ENCODE measurements at regions not wholly inside any gene's neighbourhood (a gene's known extent, or its start where the extent isn't known, plus 50 kb on each side); places are given as distances from the start of the nearest gene placed in this dataset.

DNA sequence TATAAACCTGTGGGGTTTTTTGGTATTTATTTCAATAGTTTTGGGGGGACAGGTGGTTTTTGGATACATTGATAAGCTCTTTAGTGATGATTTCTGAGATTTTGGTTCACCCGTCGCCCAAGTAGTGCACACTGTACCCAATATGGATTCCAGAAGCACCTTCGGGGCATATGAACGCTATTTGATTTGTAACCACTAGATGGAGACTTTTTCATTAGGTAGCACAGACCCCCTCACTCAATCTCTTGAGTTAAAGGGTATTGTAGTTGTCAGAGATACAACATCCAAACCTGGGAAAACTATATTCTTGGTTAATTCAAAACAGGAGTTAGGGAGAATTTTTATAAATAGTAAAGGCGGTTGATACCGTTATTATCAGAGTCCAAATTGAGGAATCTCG lies 79.8 kb downstream of the SPANXN3 start:
- Histone ChIP-seq H3K9me1 (ENCODE audit: insufficient read depth, low read length) (no peaks in the 10 kb centered on the region), H2BK15ac (ENCODE audit: low read depth, low read length) (no peak overlapping the region), H2BK120ac (ENCODE audit: low read depth, low read length) (no peak overlapping the region), H3K79me1 (ENCODE audit: low read depth in 1 of 2, low read length in 2 of 2) (no peaks in the 10 kb centered on the region), H3K14ac (replicated peaks; ENCODE audit: low read depth, low read length) (no peak overlapping the region), H3K4me1 (ENCODE audit: control insufficient read depth, insufficient read depth, low read length) (no peaks in the 10 kb centered on the region), H2AFZ (replicated peaks; ENCODE audit: low read length, poor library complexity) (no peak overlapping the region), H3K18ac (ENCODE audit: low read depth, low read length) (no peak overlapping the region), H3K9me3 (ENCODE audit: control insufficient read depth, insufficient read depth, low read length) (no peaks in the 10 kb centered on the region), H2AK9ac (replicated peaks; ENCODE audit: low read depth, low read length, poor library complexity) (no peak overlapping the region), H3K4me3 (ENCODE audit: insufficient read depth, low read depth, low read length) (no peak overlapping the region), H3K27me3 (ENCODE audit: control insufficient read depth, insufficient read depth, low read length) (no peaks in the 10 kb centered on the region), H2AK5ac (ENCODE audit: low read depth, low read length) (no peak overlapping the region), H3K23ac (ENCODE audit: low read depth, low read length) (no peak overlapping the region), H4K20me1 (ENCODE audit: insufficient read depth, low read length) (no peaks in the 10 kb centered on the region), H3K4me2 (ENCODE audit: low read depth, low read length) (no peak overlapping the region), H4K8ac (ENCODE audit: low read depth in 2 of 2, low read length in 2 of 2) (no peak overlapping the region), H4K91ac (ENCODE audit: insufficient read depth, low read depth, low read length) (no peak overlapping the region), H3K56ac (ENCODE audit: extremely low read depth, insufficient read depth, low read length) (no peak overlapping the region), H2BK20ac (ENCODE audit: low read depth, low read length) (no peak overlapping the region), H3K27ac (ENCODE audit: insufficient read depth, low read length) (no peak overlapping the region), H3K9ac (ENCODE audit: low read depth, low read length) (no peak overlapping the region), H4K5ac (ENCODE audit: low read depth, low read length) (no peak overlapping the region), H3K36me3 (ENCODE audit: control insufficient read depth, insufficient read depth, low read length) (no peaks in the 10 kb centered on the region), H3K4ac (ENCODE audit: low read depth, low read length) (no peak overlapping the region), H2BK5ac (ENCODE audit: low read depth, low read length, poor library complexity, severe bottlenecking) (no peak overlapping the region)
- in situ Hi-C loops (cut with MboI; ENCODE audit: low sequenced_read_pairs) (no loop called here), intact Hi-C loops (cut with micrococcal nuclease) (no loop called here), dilution Hi-C loops (cut with HindIII; ENCODE audit: low sequenced_read_pairs, unreplicated experiment) (no loop called here)
- BruUV-seq (replicated peaks), result no TSS peak
- ChIA-PET CTCF (no interaction called here), POLR2A (ENCODE audit: unreplicated experiment) (no interaction called here)
- DNase-seq, result no peak
- no peak for TF ChIP-seq SMC3 (IDR thresholded peaks at IDR 0.05; ENCODE audit: low read depth, low read length)
- TF ChIP-seq, protein P1, sequence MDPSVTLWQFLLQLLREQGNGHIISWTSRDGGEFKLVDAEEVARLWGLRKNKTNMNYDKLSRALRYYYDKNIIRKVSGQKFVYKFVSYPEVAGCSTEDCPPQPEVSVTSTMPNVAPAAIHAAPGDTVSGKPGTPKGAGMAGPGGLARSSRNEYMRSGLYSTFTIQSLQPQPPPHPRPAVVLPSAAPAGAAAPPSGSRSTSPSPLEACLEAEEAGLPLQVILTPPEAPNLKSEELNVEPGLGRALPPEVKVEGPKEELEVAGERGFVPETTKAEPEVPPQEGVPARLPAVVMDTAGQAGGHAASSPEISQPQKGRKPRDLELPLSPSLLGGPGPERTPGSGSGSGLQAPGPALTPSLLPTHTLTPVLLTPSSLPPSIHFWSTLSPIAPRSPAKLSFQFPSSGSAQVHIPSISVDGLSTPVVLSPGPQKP (IDR thresholded peaks at IDR 0.05; ENCODE audit: borderline replicate concordance, low read depth, low read length), result no peak
- no peak for TF ChIP-seq NFE2L2 (IDR thresholded peaks at IDR 0.05; ENCODE audit: low read depth, low read length)
- no peak for TF ChIP-seq POLR2A (IDR thresholded peaks at IDR 0.05; ENCODE audit: low read depth, low read length)
- no peak for TF ChIP-seq FOS (IDR thresholded peaks at IDR 0.05; ENCODE audit: low read depth, low read length)
- no peak for TF ChIP-seq BHLHE40 (IDR thresholded peaks at IDR 0.05; ENCODE audit: low read depth, low read length)
- TF ChIP-seq MXI1 (IDR thresholded peaks at IDR 0.05; ENCODE audit: borderline replicate concordance, low read depth, low read length), result no peak
- TF ChIP-seq RAD21 (IDR thresholded peaks at IDR 0.05; ENCODE audit: low read length), result no peak
- TF ChIP-seq, protein P2, sequence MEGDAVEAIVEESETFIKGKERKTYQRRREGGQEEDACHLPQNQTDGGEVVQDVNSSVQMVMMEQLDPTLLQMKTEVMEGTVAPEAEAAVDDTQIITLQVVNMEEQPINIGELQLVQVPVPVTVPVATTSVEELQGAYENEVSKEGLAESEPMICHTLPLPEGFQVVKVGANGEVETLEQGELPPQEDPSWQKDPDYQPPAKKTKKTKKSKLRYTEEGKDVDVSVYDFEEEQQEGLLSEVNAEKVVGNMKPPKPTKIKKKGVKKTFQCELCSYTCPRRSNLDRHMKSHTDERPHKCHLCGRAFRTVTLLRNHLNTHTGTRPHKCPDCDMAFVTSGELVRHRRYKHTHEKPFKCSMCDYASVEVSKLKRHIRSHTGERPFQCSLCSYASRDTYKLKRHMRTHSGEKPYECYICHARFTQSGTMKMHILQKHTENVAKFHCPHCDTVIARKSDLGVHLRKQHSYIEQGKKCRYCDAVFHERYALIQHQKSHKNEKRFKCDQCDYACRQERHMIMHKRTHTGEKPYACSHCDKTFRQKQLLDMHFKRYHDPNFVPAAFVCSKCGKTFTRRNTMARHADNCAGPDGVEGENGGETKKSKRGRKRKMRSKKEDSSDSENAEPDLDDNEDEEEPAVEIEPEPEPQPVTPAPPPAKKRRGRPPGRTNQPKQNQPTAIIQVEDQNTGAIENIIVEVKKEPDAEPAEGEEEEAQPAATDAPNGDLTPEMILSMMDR (conservative IDR thresholded peaks at IDR 0.05; ENCODE audit: low read depth, low read length), result no peak
- TF ChIP-seq, protein P3, sequence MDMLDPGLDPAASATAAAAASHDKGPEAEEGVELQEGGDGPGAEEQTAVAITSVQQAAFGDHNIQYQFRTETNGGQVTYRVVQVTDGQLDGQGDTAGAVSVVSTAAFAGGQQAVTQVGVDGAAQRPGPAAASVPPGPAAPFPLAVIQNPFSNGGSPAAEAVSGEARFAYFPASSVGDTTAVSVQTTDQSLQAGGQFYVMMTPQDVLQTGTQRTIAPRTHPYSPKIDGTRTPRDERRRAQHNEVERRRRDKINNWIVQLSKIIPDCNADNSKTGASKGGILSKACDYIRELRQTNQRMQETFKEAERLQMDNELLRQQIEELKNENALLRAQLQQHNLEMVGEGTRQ (IDR thresholded peaks at IDR 0.05; ENCODE audit: low read depth, low read length), result no peak
- TF ChIP-seq CHD1 (IDR thresholded peaks at IDR 0.05; ENCODE audit: low read depth, low read length), result no peak
- no peak for TF ChIP-seq CEBPB (IDR thresholded peaks at IDR 0.05; ENCODE audit: low read depth, low read length)
- TF ChIP-seq RCOR1 (IDR thresholded peaks at IDR 0.05; ENCODE audit: insufficient replicate concordance, low read length), result no peak
- TF ChIP-seq RFX5 (IDR thresholded peaks at IDR 0.05; ENCODE audit: low read depth, low read length), result no peak
- WGBS, 2 experiments (ENCODE audit: extremely low coverage in 2 of 2, insufficient read length in 1 of 2), result no CpG with 5 or more reads among the region's 7 CpGs
- ATAC-seq (ENCODE audit: low read depth), result no peak

Measured in IMR-90 (cell line).